K562 (cell line): ENCODE measurements at regions not wholly inside any gene's neighbourhood (a gene's known extent, or its start where the extent isn't known, plus 50 kb on each side); places are given as distances from the start of the nearest gene placed in this dataset.

Source experiments
- TF ChIP-seq, protein P1 (sequence below): fragments of 450-650 bp; IDR thresholded peaks from 2 replicates; pipeline ENCODE4 v1.6.1; 2016; ENCODE audit warnings: mild to moderate bottlenecking, moderate library complexity

GRCh38 chr3:144307951-144308350, 336.3 kb downstream of the DIPK2A start (continued):
- TF ChIP-seq, protein P1, sequence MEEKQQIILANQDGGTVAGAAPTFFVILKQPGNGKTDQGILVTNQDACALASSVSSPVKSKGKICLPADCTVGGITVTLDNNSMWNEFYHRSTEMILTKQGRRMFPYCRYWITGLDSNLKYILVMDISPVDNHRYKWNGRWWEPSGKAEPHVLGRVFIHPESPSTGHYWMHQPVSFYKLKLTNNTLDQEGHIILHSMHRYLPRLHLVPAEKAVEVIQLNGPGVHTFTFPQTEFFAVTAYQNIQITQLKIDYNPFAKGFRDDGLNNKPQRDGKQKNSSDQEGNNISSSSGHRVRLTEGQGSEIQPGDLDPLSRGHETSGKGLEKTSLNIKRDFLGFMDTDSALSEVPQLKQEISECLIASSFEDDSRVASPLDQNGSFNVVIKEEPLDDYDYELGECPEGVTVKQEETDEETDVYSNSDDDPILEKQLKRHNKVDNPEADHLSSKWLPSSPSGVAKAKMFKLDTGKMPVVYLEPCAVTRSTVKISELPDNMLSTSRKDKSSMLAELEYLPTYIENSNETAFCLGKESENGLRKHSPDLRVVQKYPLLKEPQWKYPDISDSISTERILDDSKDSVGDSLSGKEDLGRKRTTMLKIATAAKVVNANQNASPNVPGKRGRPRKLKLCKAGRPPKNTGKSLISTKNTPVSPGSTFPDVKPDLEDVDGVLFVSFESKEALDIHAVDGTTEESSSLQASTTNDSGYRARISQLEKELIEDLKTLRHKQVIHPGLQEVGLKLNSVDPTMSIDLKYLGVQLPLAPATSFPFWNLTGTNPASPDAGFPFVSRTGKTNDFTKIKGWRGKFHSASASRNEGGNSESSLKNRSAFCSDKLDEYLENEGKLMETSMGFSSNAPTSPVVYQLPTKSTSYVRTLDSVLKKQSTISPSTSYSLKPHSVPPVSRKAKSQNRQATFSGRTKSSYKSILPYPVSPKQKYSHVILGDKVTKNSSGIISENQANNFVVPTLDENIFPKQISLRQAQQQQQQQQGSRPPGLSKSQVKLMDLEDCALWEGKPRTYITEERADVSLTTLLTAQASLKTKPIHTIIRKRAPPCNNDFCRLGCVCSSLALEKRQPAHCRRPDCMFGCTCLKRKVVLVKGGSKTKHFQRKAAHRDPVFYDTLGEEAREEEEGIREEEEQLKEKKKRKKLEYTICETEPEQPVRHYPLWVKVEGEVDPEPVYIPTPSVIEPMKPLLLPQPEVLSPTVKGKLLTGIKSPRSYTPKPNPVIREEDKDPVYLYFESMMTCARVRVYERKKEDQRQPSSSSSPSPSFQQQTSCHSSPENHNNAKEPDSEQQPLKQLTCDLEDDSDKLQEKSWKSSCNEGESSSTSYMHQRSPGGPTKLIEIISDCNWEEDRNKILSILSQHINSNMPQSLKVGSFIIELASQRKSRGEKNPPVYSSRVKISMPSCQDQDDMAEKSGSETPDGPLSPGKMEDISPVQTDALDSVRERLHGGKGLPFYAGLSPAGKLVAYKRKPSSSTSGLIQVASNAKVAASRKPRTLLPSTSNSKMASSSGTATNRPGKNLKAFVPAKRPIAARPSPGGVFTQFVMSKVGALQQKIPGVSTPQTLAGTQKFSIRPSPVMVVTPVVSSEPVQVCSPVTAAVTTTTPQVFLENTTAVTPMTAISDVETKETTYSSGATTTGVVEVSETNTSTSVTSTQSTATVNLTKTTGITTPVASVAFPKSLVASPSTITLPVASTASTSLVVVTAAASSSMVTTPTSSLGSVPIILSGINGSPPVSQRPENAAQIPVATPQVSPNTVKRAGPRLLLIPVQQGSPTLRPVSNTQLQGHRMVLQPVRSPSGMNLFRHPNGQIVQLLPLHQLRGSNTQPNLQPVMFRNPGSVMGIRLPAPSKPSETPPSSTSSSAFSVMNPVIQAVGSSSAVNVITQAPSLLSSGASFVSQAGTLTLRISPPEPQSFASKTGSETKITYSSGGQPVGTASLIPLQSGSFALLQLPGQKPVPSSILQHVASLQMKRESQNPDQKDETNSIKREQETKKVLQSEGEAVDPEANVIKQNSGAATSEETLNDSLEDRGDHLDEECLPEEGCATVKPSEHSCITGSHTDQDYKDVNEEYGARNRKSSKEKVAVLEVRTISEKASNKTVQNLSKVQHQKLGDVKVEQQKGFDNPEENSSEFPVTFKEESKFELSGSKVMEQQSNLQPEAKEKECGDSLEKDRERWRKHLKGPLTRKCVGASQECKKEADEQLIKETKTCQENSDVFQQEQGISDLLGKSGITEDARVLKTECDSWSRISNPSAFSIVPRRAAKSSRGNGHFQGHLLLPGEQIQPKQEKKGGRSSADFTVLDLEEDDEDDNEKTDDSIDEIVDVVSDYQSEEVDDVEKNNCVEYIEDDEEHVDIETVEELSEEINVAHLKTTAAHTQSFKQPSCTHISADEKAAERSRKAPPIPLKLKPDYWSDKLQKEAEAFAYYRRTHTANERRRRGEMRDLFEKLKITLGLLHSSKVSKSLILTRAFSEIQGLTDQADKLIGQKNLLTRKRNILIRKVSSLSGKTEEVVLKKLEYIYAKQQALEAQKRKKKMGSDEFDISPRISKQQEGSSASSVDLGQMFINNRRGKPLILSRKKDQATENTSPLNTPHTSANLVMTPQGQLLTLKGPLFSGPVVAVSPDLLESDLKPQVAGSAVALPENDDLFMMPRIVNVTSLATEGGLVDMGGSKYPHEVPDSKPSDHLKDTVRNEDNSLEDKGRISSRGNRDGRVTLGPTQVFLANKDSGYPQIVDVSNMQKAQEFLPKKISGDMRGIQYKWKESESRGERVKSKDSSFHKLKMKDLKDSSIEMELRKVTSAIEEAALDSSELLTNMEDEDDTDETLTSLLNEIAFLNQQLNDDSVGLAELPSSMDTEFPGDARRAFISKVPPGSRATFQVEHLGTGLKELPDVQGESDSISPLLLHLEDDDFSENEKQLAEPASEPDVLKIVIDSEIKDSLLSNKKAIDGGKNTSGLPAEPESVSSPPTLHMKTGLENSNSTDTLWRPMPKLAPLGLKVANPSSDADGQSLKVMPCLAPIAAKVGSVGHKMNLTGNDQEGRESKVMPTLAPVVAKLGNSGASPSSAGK = no peak
